ENCODE measurements at regions not wholly inside any gene's neighbourhood (a gene's known extent, or its start where the extent isn't known, plus 50 kb on each side); places are given as distances from the start of the nearest gene placed in this dataset.

- no peak for DNase-seq
Observed at GRCh38 chr7:46750321-46750865, 829.3 kb upstream of the IGFBP3 start.

- no peak for DNase-seq
Observed at GRCh38 chr7:46747869-46748576, 827.0 kb upstream of the IGFBP3 start.

- DNase-seq: no peak
Observed at GRCh38 chr7:46746695-46747687, 825.9 kb upstream of the IGFBP3 start.

GRCh38 chr7:46745707-46746090 lies 824.6 kb upstream of the IGFBP3 start:
- DNase-seq: no peak

- no peak for DNase-seq
Observed at GRCh38 chr7:46744957-46745706, 824.1 kb upstream of the IGFBP3 start.

GRCh38 chr7:46742601-46743000 lies 821.5 kb upstream of the IGFBP3 start:
- DNase-seq: no peak

GRCh38 chr7:46741938-46742540 lies 821.0 kb upstream of the IGFBP3 start:
- DNase-seq: no peak

GRCh38 chr7:46741181-46741580 lies 820.1 kb upstream of the IGFBP3 start:
- no peak for DNase-seq

GRCh38 chr7:46739518-46740234 lies 818.6 kb upstream of the IGFBP3 start:
- DNase-seq: no peak

GRCh38 chr7:46738796-46739195 lies 817.7 kb upstream of the IGFBP3 start:
- DNase-seq: no peak

GRCh38 chr7:46738165-46738564 lies 817.1 kb upstream of the IGFBP3 start:
- DNase-seq: no peak

GRCh38 chr7:46725838-46726237 lies 804.8 kb upstream of the IGFBP3 start:
- no peak for DNase-seq

GRCh38 chr7:46725136-46725535 lies 804.1 kb upstream of the IGFBP3 start:
- DNase-seq: no peak

- DNase-seq: no peak
Observed at GRCh38 chr7:46723742-46724141, 802.7 kb upstream of the IGFBP3 start.

GRCh38 chr7:46723003-46723402 lies 801.9 kb upstream of the IGFBP3 start:
- no peak for DNase-seq

- DNase-seq: no peak
Observed at GRCh38 chr7:46720761-46721160, 799.7 kb upstream of the IGFBP3 start.

- DNase-seq: no peak
Observed at GRCh38 chr7:46719616-46720015, 798.5 kb upstream of the IGFBP3 start.

- DNase-seq: no peak
Observed at GRCh38 chr7:46716926-46717325, 795.9 kb upstream of the IGFBP3 start.

- no peak for DNase-seq
Observed at GRCh38 chr7:46715579-46715978, 794.5 kb upstream of the IGFBP3 start.

GRCh38 chr7:46714904-46715303 lies 793.8 kb upstream of the IGFBP3 start:
- no peak for DNase-seq

- no peak for DNase-seq
Observed at GRCh38 chr7:46713868-46714596, 793.0 kb upstream of the IGFBP3 start.
